BJ (cell line): ENCODE measurements at regions not wholly inside any gene's neighbourhood (a gene's known extent, or its start where the extent isn't known, plus 50 kb on each side); places are given as distances from the start of the nearest gene placed in this dataset.
A peak's percentile ranks its signal among the peaks of the same experiment; 100 is the strongest.

Experiments
- CTCF ChIA-PET: fragments of 350-600 bp; formaldehyde crosslinking; extraction: SDS; loops from one replicate; lab custom pipeline; 2021; ENCODE audit warnings: antibody characterized with exemption, inconsistent platforms; lab: Yijun Ruan, JAX
- POLR2A ChIA-PET: fragments of 300-600 bp; sonication (Branson Sonifier 250); formaldehyde crosslinking; extraction: SDS; loops from one replicate; lab custom pipeline; 2021; ENCODE audit warnings: antibody characterized with exemption; lab: Charles Lee
- DNase-seq: peaks from one replicate; pipeline ENCODE4 v3.0.0-alpha.2; 2011; ENCODE audit warnings: low read depth
- H3K27me3 ChIP-seq: 2 replicates; pipeline ENCODE4 v1.6.0; 2011; ENCODE audit warnings: low read length; ENCODE audit not compliant: control insufficient read depth, insufficient read depth
- H3K36me3 ChIP-seq: 2 replicates; pipeline ENCODE4 v1.5.1; 2011; ENCODE audit warnings: low read length; ENCODE audit not compliant: control insufficient read depth, insufficient read depth
- H3K4me3 ChIP-seq: 2 replicates; pipeline ENCODE4 v1.5.1; 2011; ENCODE audit warnings: low read depth, mild to moderate bottlenecking, control low read depth, low read length
- TF ChIP-seq, protein P1 (sequence below): IDR thresholded peaks from 2 replicates; pipeline ENCODE4 v1.5.1; 2011; ENCODE audit warnings: low read depth, mild to moderate bottlenecking, control low read depth, inconsistent platforms, low read length, moderate library complexity; ENCODE audit not compliant: insufficient read depth

DNA sequence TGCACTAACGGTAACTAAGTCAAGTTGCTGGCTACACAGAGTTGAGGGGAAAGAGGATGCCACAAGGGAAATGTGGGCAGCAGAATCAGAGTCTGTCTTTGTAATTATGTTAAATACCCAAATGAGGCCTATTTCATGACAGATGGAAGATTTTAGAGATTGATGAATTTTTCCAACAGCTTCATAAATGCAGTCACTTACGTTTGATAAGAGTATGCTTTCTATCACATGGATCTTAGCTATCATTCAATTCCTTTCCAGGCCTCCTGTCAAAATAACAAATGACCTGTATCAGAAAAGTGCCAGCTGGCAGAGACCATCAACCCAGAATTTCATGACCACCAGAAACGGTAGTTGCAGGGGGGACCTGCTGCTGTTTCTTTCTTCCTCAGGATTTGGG lies 148.4 kb upstream of the PLPP4 start:
- TF ChIP-seq, protein P1, sequence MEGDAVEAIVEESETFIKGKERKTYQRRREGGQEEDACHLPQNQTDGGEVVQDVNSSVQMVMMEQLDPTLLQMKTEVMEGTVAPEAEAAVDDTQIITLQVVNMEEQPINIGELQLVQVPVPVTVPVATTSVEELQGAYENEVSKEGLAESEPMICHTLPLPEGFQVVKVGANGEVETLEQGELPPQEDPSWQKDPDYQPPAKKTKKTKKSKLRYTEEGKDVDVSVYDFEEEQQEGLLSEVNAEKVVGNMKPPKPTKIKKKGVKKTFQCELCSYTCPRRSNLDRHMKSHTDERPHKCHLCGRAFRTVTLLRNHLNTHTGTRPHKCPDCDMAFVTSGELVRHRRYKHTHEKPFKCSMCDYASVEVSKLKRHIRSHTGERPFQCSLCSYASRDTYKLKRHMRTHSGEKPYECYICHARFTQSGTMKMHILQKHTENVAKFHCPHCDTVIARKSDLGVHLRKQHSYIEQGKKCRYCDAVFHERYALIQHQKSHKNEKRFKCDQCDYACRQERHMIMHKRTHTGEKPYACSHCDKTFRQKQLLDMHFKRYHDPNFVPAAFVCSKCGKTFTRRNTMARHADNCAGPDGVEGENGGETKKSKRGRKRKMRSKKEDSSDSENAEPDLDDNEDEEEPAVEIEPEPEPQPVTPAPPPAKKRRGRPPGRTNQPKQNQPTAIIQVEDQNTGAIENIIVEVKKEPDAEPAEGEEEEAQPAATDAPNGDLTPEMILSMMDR, result no peak
- CTCF ChIA-PET, result no interaction called here

DNA sequence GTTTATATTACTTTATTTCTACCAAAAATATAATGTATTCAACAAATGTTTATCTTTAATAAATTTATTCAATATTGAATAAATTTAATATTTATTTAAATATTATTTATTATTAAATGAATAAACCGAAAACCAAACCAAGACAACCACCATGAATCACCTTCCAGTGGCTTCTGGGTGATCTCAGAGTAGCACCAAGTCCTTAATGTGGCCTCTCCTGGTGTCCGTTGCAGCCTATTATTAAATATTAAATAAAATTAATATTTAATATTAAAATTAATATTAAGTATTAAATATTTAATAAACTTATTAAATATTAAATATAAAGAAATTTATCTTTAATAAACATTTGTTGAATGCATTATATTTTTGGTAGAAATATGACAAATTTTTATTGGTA lies 143.3 kb upstream of the PLPP4 start:
- H3K4me3 ChIP-seq, result no peak overlapping the region
- CTCF ChIA-PET, result no interaction called here
- TF ChIP-seq, protein P1, result no peak
- POLR2A ChIA-PET, result no interaction called here
- H3K36me3 ChIP-seq, result no peaks in the 10 kb centered on the region
- DNase-seq, result no peak
- no peaks in the 10 kb centered on the region for H3K27me3 ChIP-seq

More for the DNA sequence above, 148.4 kb upstream of the PLPP4 start:
- DNase-seq, result no peak
- Histone ChIP-seq H3K27me3 (0 out of 2 replicates have a peak, but pooled peaks cover 2% of the 10 kb centered on the region), H3K36me3 (no peaks in the 10 kb centered on the region), H3K4me3 (no peak overlapping the region)
- POLR2A ChIA-PET, result no interaction called here

DNA sequence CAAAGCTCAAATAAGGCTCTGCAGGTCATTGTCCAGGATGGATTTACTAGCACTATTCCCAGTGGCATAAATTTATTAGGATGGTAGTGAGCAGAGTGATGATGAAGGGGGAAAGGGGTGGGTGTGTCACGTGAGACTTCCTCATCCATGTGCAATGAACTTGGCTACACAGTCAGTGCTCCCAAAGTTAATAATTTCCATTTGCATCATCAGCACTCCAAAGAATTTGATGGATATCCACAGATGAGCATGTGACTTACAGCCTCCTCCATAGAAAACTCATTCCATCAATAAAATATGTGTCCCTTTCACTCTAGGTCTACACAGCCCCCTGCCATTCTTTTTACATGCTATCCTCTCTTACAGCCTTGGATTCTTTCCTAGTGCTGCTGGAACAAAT lies 142.6 kb upstream of the PLPP4 start:
- no peaks in the 10 kb centered on the region for H3K27me3 ChIP-seq
- H3K4me3 ChIP-seq, result no peak overlapping the region
- ChIA-PET CTCF (no interaction called here), POLR2A (no interaction called here)
- no peaks in the 10 kb centered on the region for H3K36me3 ChIP-seq
- DNase-seq, result no peak
- TF ChIP-seq, protein P1, result no peak

DNA sequence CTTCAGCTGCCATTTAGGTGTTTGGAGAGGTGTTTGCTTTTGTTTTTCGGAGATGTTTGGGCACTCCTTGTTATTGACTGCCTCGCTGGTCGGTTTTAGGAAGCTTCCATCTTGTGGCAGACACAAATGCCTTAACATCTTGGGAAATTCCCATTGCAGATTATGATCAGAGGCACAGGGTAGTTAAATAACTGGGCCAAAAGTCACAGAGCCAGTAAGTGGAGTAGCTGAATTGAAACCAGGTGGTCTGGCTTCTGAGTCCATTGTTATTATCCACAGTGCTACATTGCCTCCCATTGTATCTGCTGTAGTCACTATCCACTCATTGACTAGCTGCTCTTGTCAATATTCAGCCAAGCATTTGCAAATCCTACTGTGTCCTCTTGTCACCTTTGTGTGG lies 138.2 kb upstream of the PLPP4 start:
- ChIA-PET POLR2A (no interaction called here), CTCF (interaction anchor here (0.7 kb wide), 1 partner anchor 8 kb away, joined by 3 read pairs; no protein-coding TSS in a partner anchor)
- H3K36me3 ChIP-seq, result no peaks in the 10 kb centered on the region
- DNase-seq, result peak; percentile 18
- TF ChIP-seq, protein P1, result no peak
- no peak overlapping the region for H3K4me3 ChIP-seq
- no peaks in the 10 kb centered on the region for H3K27me3 ChIP-seq

DNA sequence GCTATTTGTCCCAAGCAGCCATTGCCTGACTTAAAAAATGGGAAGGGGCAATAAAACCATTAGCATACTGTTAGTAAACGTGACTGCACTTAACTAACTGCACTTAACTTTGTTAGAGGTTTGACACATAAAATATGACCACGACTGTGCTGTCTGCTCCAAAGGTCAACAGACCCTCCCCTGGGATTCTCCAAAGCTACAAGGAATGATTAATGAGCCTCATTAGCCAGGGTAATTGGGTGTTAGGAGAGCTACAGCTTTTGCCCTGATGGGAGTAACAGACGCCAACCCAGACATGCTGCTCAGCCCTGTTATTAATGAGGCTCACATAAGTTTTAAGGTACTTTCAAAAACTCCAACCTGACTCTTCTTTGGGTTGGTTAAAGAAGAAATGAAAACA lies 129.4 kb upstream of the PLPP4 start:
- POLR2A ChIA-PET, result no interaction called here
- no peak for DNase-seq
- TF ChIP-seq, protein P1, result no peak
- Histone ChIP-seq H3K4me3 (no peak overlapping the region), H3K27me3 (no peaks in the 10 kb centered on the region), H3K36me3 (no peaks in the 10 kb centered on the region)
- CTCF ChIA-PET, result interaction anchor here (1.1 to 1.6 kb wide), 4 partner anchors 10 to 407 kb away, joined by 3 to 4 read pairs (median 4); no protein-coding TSS in a partner anchor
